Keratinocyte (primary cell): ENCODE measurements at regions not wholly inside any gene's neighbourhood (a gene's known extent, or its start where the extent isn't known, plus 50 kb on each side); places are given as distances from the start of the nearest gene placed in this dataset.

Source experiments
- EZH2 ChIP-seq: IDR thresholded peaks from one replicate; pipeline ENCODE4 v1.6.1; 2012; ENCODE audit warnings: inconsistent platforms, mild to moderate bottlenecking, low read length, moderate library complexity
- TF ChIP-seq, protein P1 (sequence below), 3 experiments: IDR thresholded peaks in 1 of 3; conservative IDR thresholded peaks in 1 of 3; optimal IDR thresholded peaks in 1 of 3; 2 replicates in 2 of 3; 3 replicates in 1 of 3; pipeline versions ENCODE3 to v1.5.1; 2011; ENCODE audit warnings: low read length in 3 of 3, mild to moderate bottlenecking in 3 of 3, moderate library complexity in 2 of 3, control low read depth in 1 of 3, inconsistent platforms in 1 of 3; ENCODE audit not compliant: insufficient read depth in 2 of 3; ENCODE audit errors: extremely low read depth in 1 of 3

DNA sequence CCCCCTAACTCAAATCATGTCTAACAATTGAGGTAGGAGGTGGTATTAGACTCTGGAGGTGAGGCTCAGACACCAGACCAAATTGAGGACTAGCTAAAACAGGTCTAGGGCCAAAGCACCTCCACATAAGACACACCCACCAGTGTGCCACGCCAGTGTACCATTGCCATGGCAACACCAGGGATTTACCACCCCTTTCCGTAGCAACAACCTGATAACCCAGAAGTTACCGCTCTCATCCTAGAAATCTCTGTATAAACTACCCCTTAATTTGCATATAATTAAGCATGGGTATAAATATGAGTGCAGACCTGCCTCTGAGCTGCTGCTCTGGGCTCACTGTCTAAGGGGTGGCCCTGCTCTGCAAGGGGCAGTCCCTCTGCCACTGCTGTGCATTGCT lies 57.4 kb upstream of the PPP2R5C start:
- TF ChIP-seq, protein P1, sequence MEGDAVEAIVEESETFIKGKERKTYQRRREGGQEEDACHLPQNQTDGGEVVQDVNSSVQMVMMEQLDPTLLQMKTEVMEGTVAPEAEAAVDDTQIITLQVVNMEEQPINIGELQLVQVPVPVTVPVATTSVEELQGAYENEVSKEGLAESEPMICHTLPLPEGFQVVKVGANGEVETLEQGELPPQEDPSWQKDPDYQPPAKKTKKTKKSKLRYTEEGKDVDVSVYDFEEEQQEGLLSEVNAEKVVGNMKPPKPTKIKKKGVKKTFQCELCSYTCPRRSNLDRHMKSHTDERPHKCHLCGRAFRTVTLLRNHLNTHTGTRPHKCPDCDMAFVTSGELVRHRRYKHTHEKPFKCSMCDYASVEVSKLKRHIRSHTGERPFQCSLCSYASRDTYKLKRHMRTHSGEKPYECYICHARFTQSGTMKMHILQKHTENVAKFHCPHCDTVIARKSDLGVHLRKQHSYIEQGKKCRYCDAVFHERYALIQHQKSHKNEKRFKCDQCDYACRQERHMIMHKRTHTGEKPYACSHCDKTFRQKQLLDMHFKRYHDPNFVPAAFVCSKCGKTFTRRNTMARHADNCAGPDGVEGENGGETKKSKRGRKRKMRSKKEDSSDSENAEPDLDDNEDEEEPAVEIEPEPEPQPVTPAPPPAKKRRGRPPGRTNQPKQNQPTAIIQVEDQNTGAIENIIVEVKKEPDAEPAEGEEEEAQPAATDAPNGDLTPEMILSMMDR (optimal IDR thresholded peaks at IDR 0.05 in 1 of 3, IDR thresholded peaks at IDR 0.05 in 1 of 3, conservative IDR thresholded peaks at IDR 0.05 in 1 of 3; ENCODE audit: extremely low read depth in 1 of 3, insufficient read depth in 2 of 3, low read length in 3 of 3), result no peak
- TF ChIP-seq EZH2, result no peak
